ENCODE measurements at regions not wholly inside any gene's neighbourhood (a gene's known extent, or its start where the extent isn't known, plus 50 kb on each side); places are given as distances from the start of the nearest gene placed in this dataset.

- TF ChIP-seq CTCF (IDR thresholded peaks at IDR 0.05), result no peak
- TF ChIP-seq POLR2AphosphoS5 (IDR thresholded peaks at IDR 0.05), result no peak
- TF ChIP-seq POLR2A (IDR thresholded peaks at IDR 0.05), result no peak
Measured at GRCh38 chr10:44289125-44289524, 95.8 kb downstream of the CXCL12 start.

Measured in gastroesophageal sphincter (tissue), 3 donors.